NCI-H128 (cell line): ENCODE measurements at regions not wholly inside any gene's neighbourhood (a gene's known extent, or its start where the extent isn't known, plus 50 kb on each side); places are given as distances from the start of the nearest gene placed in this dataset.

Source experiments
- DNase-seq: peaks from one replicate; lab custom pipeline; 2025; ENCODE audit not compliant: unreplicated experiment; lab: John Stamatoyannopoulos, UW

DNA sequence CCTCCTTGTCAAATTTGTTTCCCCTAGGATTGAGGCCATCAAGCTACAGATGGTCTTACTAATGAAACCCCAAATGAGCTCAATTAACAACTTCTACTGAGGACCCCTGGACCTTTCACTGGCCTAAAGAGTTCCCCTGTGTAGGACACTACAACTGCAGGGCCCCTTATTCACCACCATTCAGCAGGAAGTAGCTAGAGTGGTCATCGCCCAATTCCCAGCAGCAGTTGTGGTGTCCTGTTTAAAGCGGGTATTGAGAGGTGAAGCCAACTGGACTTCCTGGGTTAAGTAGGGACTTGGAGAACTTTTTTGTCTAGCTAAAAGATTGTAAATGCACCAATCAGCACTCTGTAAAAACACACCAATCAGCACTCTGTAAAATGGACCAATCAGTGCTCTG, 1466.9 kb downstream of the KCNT2 start:
- DNase-seq, result no peak

- no peak for DNase-seq
Measured at GRCh38 chr1:195130598-195130997, 1477.6 kb downstream of the KCNT2 start.

DNA sequence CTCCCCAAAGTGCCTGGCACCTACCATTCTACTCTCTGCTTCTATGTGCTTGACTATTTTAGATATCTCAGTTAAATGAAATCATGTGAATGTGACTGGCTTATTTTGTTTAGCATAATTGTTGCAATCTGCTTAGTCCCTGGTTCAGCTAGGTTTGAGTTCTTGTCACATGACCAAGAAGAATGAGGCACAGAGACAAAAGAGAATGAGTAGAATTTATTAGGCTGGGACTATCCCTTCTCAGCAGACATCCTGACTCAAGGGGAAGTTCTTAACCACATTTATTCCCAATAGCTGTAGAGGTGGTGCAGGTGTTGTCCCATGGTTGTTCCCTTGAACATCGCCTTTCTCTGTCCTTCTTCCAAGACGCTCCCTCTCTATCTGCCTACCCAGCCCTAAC, 1485.7 kb downstream of the KCNT2 start:
- DNase-seq, result no peak

- DNase-seq, result no peak
Measured at GRCh38 chr1:195113471-195113870, 1494.8 kb downstream of the KCNT2 start.

- DNase-seq, result no peak
Measured at GRCh38 chr1:195105773-195106172, 1502.5 kb downstream of the KCNT2 start.

GRCh38 chr1:195105281-195105680, 1503.0 kb downstream of the KCNT2 start:
- no peak for DNase-seq

DNA sequence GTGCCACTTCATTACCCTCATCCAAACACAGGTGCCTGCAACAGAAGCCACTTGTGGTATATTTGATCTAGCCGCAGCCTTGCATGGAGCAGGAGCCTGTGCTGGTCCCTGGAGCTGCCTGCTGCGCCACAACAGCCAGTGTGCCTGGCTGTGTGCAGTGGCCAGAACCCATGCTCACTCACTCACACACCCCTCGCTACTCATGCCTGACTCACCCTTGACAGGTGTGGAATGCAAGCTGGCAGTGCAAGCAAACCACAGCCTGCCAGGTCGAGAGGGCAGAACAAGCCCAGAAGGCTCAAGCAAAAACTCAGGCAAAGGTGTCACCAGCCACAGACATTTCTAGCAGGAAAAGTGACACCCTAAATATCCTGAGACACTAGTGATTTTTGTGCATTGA, 1510.9 kb downstream of the KCNT2 start:
- no peak for DNase-seq

DNA sequence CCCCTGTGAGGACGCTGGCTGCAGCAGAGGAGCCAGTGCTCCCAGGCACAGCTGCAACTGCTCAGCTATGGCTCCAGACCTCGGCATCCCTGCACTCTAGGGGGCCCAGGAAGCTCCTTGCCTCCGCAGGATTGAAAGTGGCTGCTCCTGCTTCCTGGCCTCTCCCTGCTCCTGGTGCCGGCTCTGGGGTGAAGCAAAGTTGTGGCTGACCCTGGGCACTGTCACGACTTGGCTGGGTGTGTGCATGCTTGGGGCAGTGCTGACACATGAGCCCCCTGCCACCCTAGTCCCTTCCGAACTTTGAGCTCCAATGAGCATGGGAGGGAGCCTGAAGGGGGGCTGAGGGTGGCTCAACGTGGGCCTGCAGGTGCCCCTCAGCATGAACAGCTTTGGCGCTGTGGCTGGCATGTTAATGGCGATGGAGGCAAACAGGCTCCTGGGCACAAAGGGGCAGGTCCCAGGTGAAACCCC, 1512.2 kb downstream of the KCNT2 start:
- no peak for DNase-seq

GRCh38 chr1:195085196-195085595, 1523.0 kb downstream of the KCNT2 start:
- DNase-seq, result no peak

DNA sequence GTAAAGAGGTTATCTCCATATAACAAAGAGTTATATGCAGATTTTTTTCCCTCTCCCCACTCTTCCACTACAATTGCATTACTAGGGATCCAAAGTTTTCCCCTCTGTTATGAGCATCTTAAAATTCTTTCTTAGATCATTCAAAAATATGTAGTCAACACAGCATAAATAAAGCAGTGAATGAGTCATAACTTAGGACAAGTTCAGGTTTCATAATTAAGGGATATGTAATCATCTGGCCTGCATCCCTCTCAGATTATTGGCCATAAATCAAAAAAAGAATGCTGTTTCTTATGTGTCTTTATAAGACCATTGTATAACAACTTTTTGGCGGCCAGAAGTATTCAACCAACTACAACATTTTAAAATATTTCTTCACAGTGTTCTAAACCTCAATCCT, 1526.1 kb downstream of the KCNT2 start:
- no peak for DNase-seq

DNA sequence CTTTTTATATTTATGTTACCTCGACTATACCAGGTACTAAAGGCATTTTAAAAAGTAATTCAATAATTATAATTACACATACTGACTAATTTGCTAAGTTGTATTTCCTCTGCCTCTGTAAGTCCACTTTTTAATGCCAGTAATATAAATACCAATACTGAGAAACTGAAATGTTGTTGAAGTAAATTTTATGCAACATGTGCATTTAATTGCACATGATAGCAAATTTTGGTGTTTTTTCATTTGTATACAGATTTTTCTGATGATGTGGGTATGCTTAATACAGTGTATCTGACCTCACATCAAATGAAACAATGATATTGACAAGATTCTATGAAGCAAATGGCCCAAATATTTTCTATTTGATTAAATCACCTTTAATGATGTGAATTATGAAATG, 1531.6 kb downstream of the KCNT2 start:
- no peak for DNase-seq

GRCh38 chr1:195075973-195076372, 1532.3 kb downstream of the KCNT2 start:
- DNase-seq, result no peak

- no peak for DNase-seq
Measured at GRCh38 chr1:195071461-195071860, 1536.8 kb downstream of the KCNT2 start.

DNA sequence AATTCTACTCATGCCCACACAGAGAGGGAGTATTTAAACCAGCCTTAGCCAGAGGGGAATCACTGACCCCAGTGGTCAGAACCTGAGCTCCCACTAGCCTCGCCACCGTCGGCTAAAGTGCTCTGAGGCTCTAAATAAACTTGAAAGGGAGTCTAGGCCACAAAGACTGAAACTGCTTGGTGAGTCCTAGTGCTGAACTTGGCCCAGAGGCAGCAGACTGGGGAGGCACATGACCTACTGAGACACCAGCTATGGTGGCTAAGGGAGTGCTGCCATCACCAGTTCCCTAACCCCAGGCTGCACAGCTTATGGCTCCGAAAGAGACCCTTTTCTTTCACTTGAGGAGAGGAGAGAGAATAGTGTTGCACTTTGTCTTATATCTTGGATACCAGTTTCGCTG, 1542.8 kb downstream of the KCNT2 start:
- no peak for DNase-seq

- no peak for DNase-seq
Measured at GRCh38 chr1:195064358-195064757, 1543.9 kb downstream of the KCNT2 start.

DNA sequence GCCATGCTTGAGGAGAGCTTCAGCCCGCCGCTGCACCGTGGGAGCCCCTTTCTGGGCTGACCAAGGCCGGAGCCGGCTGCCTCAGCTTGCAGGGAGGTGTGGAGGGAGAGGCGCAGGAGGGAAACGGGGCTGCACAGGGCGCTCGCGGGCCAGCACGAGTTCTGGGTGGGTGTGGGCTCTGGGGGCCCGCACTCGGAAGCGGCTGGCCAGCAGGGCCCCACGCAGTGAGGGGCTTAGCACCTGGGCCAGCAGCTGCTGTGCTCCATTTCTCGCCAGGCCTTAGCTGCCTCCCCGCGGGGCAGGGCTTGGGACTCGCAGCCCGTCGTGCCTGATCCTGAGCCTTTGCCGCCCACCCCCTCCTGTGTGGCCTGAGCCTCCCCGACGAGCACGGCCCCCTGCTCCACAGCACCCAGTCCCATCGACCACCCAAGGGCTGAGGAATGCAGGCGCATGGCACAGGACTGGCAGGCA, 1554.0 kb downstream of the KCNT2 start:
- DNase-seq, result no peak

DNA sequence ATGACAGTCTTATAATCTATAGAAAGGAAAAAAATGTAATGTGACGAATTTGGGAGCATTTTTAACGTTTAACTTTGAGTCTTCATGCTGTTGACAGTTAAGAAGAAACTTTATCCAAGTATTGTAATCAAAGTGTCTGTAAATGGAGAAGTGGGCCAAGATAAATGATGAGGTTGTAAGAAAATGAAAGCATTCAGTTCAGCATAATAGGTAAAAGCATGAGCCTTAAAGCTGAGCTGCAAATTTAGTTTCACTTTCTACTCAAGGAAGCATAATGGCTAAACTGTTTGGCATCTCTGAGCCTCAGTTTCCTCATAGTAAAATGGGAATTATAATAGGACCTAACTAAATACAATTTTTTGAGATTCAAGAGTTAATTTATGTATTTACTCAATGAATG, 1554.8 kb downstream of the KCNT2 start:
- DNase-seq, result no peak

GRCh38 chr1:195047772-195048171, 1560.5 kb downstream of the KCNT2 start:
- DNase-seq, result no peak

- no peak for DNase-seq
Measured at GRCh38 chr1:195045072-195045471, 1563.2 kb downstream of the KCNT2 start.

DNA sequence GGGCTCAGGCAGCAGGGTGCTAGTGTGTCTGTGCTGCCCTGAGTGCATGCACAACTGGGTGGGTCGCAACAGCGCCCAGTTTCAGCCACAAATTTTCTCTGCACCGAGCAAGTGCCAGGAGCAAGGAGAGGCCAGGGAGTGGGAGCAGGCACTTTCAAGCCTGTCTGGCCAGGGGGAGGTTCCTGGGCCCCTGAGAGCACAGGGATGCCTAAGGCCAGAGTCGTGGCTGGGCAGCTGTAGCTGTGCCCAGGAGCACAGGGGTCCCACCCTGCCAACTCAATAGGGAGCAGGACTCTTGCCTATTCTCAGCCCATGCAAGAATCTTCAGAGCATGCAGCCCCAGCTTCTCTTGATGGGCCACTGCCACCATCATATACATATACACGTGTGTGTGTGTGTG, 1577.4 kb downstream of the KCNT2 start:
- no peak for DNase-seq

- no peak for DNase-seq
Measured at GRCh38 chr1:195026792-195027191, 1581.4 kb downstream of the KCNT2 start.

GRCh38 chr1:195019385-195019784, 1588.9 kb downstream of the KCNT2 start:
- DNase-seq, result no peak

GRCh38 chr1:195012995-195013394, 1595.2 kb downstream of the KCNT2 start:
- no peak for DNase-seq

- no peak for DNase-seq
Measured at GRCh38 chr1:195005338-195005737, 1602.9 kb downstream of the KCNT2 start.
